ENCODE measurements at regions not wholly inside any gene's neighbourhood (a gene's known extent, or its start where the extent isn't known, plus 50 kb on each side); places are given as distances from the start of the nearest gene placed in this dataset.

DNA sequence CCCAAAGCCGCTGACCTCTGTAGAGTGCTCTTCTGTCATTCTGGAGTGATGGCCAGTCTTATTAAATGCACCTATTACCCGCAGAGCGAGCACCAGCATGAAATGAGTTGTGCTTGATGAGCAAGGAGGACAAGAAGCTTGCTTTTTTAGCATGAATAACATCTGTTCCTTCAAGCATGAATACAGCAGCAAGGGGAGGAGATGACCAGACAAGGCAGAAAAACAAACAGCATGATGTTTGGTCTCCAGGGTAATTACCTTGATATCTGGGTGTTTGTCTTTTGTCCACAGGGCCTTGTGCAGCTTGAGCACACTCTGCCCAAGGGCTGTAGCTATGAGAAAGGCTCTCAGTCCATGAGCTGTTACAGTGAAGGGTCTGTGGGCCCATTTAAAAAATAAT is 324.8 kb upstream of the DDX53 start:
- DNase-seq: no peak

DNA sequence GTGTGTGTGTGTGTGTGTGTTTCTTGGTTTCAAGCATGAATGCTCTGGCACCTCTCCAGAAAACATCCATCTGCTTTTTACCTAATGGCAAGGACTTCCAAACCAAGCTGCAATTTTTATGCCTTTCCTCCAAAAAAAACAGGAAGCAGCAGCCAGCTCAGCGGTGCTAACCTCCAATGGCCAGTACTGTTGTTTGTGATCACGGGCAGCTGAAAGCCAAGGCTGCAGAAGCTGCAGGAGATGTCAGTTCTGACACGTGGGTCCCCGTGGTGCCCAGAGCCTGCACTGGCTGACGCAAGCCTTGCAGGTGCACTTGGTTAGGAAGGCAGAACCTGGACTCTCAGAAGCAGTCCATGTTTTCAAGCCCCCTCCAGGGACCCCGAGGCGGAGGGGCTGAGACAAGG is 313.6 kb upstream of the DDX53 start:
- DNase-seq: no peak

DNA sequence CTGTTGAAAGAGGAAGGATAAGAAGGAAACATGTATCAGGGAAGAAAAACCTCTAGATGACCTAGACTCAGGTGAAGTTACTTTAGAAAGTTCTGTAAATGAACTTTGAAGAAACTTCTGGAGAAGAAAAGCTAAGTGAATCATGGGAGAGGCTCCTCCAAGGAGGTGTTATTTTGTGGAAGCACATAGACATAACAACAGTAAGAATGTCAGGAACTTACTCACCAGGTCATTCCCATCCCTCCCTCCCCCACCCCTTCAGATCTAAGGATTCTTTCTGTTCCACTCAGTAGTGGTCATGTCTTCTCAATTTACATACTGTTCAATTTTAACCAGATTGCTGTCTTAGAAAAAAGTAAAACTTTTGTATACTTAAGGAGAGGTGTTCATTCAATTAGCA is 310.5 kb upstream of the DDX53 start:
- no peak for DNase-seq

DNA sequence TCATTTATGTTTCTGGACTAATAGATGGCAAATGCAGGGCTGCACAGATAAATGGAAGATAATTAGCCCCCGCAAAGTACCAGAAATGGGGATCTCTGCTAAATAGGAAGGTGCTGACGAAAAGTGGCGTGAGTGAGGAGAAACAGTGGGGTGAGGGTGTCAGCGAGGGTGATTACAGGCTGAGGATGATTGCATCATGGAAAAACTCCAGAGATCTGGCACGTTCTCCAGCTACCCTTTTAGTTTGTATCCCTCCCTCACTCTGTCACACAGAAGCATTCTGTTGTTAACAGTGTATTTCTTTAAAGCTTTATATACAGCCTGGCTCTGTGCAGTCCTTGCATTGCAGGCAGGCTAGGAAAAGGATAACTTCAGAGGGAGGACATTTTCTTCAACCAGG is 309.6 kb upstream of the DDX53 start:
- DNase-seq: no peak

DNA sequence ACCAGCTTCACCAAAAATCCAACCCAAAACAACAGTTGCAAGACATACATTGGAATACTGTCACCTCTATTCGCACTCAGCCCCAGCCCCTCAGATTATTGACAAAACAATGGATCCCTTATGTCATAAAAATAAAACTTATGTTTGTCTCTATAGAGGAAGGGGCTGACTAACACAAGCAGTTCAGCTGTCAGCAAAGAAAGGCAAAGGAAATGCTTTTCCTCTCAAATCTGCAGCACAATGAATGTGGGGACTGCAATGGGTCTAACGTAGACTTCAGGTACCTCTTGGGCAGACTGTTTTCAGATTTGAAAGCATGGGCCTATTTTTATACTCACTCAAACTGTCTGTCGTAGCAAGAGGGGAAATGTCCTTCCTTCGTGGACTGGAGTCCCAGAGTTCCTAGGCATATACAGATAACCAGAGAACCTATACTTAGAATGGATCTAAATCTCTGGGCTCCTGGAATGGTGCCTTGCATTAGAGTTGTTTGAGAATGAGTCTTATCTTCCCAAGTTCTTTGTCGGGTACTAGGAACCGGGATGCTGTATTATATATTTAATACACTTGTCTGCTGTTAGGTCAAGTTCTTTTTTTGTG is 307.7 kb upstream of the DDX53 start:
- no peak for DNase-seq

DNA sequence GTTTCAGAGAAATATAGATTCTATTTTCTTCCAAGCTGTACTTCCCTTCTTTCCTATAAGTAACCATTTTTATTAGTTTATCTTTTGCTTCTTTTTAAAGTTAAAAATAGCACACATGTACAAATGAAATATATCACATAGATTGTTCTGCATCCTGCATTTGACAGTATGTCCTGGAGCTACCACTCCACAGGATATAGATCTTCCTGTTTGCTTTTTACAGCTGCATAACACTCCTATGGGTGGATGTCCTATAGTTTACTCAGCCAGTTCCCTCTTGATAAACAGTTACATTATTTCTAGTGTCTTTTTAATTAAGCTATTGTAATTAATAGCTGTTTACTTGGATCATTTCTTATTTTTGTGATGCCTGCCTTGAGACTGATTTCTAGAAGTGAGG is 301.6 kb upstream of the DDX53 start:
- DNase-seq: no peak

DNA sequence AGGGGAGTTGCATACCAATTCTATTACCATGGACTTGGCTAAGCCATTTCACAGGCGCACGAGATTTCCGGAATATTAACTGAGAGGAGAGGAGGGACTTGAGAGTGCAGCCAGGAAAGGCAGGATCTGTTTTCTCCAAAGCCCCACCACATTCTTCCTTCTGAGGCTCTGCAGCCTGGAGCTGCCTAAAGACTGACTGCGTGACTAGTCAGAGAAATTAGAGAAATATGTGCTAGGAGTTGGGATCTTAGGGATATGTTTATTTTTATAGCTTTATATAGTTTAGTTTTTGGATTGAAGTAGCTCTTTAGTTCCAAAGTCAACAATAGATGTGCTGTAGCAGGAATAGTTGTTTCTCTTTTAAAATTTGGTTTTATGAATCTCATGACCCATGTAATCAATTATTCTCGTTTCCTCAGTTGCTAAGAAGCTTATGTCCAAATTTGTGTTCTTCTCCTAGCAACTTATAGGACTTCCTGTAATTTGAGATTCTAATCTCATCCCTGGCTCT is 300.1 kb upstream of the DDX53 start:
- DNase-seq: no peak

DNA sequence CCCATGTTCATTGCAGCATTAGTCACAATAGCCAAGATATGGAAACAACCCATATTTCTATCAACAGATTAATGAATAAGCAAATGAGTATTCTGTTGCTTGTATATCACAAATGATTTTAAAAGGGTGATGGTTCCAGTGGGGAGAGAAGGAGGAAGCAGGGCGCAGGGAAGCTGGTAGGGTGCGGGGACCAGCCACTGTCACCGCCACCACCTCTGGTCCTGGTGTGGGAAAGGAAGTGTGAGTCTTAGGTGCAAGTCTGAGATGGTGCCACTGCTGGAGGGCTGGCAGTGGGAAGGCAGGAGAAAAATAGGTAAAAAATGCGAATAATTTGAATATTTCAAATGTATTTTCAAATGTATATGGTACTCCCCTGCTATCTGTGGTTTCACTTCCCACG is 286.8 kb upstream of the DDX53 start:
- DNase-seq: no peak

DNA sequence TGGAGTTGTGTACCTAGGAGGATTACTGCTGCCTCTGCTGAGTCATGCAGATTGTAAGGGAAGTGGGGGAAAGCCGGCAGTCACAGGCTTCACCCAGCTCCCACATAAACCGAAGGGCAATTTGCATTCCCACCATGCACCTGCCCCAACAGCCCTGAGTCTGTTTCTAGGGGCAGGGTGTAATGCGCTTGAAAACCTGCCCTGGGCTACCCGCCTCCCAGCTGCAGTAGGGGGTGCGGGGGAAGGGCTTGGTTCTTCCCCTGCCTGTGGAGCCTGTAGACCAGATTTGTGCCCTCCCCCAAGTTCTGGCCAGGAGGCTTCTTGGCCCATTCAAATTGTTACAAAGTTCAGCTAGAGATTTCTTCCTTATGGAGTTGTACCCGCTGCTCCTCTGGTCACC is 269.2 kb upstream of the DDX53 start:
- DNase-seq: no peak

DNA sequence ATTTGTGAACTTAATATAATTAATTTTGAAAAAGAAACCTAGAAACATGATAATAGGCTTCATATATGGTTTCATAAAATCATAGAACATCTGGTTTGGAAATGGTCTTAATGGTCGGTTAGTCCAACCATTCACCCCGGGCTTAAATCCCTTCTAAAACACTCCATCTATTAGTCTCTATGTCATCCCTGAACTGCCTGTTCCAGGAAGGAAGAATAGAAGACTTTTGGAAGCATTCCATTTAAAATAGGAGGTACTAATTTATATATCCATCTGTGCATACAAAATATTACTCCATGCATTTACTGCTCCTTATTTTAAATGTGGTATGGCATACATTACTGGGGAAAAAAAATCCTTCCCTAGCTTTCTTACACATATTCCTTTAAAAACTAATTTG is 262.2 kb upstream of the DDX53 start:
- DNase-seq: no peak

DNA sequence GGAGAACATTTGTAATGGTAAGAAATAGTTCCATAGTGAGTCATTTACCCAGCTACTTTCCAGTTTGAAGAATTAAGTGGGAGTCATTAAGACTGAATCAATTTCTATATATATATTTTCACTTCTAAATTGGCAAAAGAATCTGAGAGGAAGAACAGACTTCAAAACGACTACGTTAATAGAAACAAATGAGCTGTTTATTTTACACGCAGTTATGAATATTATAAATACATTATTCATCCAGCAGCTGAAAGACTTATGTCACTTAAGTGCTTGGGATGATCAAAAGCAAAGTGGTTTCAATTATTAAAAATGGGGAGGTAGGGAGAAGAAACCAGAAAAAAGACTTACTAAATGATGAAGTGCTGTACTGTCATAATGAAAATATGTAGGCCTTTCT is 260.5 kb upstream of the DDX53 start:
- no peak for DNase-seq

DNA sequence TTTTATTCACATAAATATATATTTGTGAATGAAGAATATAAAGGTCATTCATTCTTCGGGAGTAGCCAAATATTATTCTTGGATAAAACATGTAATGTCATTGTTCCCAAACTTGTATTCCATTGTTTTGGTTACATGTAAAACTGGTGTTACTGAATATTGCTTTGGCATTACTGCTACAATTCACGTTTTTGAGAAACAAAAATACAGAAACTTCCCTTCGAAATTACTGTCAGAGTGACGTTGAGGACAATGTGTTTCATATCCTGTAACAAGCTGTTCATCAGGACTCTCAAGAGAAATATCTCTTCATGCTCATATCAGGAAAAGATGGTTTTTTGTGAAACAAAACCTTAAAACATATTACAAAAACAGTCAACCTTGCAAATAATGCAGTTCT is 258.9 kb upstream of the DDX53 start:
- DNase-seq: no peak

DNA sequence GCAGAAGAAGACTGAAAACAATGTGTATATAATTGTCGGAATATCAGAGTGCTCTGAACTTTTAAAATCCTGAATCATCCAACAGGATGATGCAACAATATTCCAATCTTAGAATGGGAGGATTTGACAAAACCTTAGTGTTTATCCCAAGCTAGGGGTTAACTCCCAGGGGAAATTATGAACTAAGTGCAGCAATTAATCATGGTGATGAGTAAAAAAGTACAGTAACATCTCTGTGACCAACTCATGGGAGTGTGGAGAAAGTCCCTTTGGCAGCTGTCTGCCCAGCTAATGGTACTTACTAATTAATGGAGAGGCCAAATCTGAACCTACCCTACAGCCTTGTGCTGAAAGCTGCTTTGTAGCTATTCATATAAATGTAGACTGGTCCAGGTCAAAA is 257.6 kb upstream of the DDX53 start:
- DNase-seq: no peak

DNA sequence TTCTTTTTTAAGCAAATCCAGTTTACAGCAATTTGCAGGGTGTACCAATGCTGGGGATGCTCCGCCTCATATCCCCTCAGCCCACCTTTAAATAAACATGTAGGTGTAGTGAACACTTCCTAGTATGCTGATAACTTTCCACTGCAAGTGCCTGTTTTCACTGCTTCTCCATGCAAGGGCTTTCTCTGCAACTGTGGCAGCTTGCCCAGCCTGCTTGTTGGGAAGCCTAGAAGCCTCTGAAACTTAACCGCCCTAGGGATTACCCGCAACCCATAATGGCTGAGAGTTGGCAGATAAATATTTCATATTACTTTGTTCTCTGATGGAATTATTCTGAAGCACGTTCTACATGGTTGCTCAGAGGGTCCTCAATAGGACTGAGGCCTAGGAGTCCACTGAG is 253.7 kb upstream of the DDX53 start:
- DNase-seq: no peak

DNA sequence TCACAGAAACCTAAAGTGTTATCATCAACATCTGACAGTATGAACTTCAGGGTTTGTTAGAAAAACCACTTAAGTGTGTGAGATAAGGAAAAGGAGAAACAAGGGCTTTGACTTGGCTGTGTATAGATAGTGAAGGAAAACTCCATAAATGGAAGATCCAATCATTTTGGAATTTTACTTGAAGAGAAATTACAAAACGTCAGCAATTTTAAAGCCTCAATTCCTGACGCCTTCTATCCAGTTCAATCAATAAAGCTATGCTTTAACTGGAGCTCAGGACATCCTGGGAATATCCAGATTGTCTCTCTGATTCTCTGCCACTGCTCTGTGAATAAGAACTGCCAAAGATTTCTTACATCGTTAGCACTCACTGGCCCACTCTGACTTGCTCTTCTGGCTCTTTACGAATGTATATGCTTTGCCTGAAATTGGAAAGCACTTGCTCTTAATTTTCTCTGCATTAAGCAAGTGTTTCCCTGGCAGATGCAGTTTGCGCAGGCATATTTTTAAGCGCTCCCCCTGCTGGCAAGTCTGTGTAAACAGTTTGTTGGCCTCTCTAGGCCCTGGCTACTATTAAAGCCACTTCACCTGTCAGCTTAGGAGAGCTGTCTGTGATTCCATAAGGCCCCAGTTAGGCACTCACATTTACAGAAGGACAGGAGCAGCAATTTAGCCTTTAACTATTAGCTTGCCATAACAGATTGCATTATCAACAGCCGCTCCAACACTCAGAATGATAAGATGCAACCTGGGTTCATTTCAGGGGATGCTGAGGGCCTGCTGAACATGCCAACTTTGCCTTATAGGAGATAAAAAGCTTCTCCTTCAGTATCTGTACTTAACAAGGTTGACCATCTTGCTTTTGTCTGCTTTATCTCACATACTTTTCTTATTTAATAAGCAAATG is 251.4 kb upstream of the DDX53 start:
- no peak for DNase-seq

DNA sequence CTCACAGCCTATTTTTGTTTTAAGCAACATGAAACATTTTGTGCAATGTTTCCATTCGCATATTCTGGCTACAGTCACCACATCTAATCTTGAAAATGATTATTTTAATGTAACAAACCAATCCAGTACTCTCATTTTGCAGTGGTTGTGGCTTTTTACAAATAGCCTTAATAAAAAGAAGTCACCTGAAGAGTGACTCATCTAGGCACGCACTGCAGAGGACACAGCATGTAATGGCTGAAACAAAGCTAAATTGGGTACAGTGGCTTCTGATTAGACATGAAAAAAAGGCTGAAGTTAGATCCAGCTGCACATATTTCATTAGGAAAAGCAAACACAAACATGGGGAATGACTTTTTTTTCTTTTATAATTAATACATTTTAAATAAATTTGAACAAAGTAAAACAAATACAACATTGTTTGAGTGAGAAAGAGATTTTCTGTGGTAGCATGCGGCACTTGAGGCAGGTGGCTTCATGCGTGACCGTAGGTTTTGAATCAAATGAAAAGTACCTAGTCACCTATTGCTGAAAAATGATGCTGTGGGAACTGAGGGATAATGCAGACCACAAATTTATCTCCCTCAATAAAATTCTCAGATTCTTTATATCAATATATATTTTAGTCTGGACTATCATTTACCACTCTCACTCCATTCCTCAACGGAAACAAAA is 240.8 kb upstream of the DDX53 start:
- DNase-seq: no peak

DNA sequence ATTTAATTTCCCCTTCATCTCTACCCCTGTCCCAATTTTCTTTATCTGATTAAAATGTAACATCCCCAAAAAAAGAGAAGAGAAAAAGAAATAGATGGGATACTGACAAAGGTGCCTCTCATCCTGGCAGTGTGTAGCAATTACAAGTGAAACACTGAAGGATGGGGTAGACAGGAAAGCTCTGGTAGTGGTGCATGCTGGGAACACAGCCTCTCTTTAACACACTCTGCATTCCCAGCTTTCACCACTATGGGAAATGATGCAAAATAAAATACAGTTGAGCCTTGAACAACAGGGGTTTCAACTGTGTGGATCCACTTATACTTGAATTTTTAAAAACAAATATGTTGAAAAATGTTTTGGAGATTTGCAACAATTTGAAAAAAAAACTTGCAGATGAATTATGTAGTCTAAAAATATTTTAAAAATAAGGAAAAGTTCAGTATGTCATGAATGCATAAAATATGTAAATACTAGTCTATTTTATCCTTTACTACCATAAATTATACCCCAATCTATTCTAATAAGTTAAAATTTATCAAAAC is 239.2 kb upstream of the DDX53 start:
- no peak for DNase-seq

DNA sequence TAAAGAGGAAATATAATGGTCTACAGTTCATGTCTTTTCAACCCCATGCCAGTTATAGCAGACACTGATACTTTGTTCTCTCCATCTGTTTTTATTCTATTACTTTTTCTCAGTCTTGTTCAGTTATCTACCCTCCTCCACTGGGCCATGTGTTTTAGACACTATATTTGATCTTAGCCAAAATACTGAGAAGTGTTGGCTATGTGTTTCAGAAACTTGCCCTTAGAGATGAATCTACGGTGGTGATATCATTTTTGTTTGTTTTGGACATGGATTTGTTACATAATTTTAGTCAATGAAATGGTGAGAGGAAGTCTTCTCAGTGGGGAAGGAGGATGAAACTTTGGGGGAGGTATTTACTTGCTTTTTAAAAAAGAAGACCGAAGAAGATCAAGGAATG is 211.5 kb upstream of the DDX53 start:
- no peak for DNase-seq

DNA sequence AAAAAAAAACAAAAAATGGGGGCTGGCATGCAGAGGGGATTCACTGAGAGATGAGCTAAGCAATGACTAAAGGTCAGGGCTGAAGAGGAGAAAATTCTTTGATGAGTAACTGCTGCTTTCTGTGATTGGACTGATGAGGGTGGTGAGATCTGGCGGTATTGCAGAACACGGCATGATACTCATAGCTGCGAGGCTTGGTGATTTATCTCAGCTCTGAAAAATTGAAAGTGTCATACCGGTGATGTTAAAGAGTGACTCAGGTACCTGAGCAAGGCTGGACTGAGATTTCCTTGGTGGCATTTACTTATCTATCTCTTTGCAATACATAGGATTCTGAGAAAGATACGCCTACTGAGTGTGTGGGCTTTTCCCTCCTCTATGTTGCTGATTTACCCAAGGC is 204.1 kb upstream of the DDX53 start:
- no peak for DNase-seq

DNA sequence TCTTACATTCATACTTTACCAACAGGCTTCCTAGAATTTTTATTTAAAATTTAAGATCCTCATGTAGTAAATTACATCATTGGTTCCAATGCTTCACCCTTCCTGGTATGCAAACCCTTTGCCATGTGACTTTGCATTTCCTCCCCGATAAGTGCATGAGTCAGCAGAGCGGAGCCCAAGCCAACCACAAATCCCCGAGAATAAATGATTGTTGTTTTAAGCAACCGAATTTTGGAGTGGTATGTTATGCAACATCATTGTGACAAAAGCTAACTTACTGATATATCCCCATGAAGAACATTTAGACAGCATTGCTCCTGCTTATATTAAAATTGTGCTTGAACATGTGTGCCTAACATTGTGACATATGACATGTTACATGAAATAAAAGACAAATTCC is 199.4 kb upstream of the DDX53 start:
- no peak for DNase-seq

DNA sequence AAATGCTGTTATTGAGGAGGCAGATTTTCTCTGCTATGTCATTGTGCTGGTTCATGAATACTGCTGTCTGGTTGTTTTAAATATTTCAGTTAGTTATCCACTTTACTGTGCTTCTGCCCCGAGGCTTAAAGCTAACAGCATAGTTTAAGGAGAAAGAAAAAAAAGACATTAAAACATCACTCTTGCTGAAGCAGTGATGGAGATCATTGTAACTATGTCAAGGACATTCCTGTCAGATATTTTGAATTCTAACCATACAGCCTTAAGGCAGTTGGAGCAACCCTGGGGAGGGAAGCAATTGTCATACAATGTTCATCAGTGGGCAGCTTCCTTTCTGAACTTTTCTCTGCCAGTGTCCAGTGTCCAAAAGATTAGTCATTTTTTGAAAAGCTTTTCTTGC is 199.0 kb upstream of the DDX53 start:
- no peak for DNase-seq

DNA sequence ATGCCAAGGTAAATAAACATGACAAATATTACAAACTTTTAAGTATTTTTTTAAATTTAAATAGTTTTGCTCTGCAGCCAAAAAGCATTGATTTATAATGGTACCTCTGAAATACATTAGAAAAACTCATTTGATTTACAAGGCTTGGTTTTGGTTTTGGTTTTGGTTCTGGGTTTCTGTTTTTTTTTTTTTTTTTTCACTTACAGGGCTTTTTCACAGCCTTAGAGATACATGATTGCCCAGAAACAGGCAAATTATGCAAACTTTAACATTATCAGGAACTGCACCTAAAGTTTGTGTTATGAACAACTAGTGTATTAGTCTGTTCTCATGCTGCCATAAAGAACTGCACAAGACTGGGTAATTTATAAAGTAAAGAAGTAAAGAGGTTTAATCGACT is 196.4 kb upstream of the DDX53 start:
- DNase-seq: no peak

DNA sequence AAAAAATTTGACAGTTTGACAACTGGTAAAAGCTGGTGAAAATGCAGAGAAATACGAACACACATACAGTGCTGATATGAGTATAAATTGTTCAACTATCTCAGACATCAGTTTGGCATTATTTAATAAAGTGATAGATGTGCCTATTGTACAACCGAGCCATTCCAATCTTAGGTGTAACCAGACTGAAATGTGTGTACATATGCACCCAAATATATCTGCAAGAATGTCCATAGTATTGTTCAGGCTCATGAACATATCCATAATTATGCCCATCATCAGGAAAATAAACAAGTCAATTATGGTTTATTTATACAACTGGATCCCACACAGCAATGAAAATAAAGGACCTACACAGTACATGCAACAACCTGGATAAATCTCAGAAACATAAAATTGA is 188.9 kb upstream of the DDX53 start:
- DNase-seq: no peak

DNA sequence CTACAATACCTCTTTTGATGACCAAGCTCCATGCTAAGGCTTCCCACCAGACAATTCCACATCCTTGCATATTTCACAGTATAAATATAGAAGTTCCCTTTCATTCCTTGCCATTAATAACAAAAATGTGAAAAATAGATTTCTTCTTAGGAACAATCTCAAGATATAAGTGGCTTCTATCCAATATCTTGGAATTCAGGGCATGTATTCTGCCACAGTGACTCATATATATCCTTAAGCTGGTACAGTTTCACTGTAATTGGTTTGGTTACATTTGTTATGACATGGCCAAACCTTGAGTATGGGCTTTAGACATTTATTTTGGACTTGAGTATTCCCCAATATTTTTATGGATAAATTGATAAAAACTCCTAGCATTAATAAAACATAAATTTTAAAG is 181.7 kb upstream of the DDX53 start:
- DNase-seq: no peak

Measured in NCI-H1048 (cell line).